Urinary bladder (tissue), 3 donors: ENCODE measurements at regions not wholly inside any gene's neighbourhood (a gene's known extent, or its start where the extent isn't known, plus 50 kb on each side); places are given as distances from the start of the nearest gene placed in this dataset.

Source experiments
- DNase-seq: peaks from one replicate; pipeline ENCODE4 v3.0.0-alpha.2; 2015; ENCODE audit errors: extremely low spot score
- H3K27ac ChIP-seq: one replicate; pipeline ENCODE4 v1.5.1; 2013; ENCODE audit warnings: low read depth, mild to moderate bottlenecking, moderate library complexity
- H3K36me3 ChIP-seq: one replicate; pipeline ENCODE4 v1.6.1; 2013; ENCODE audit warnings: mild to moderate bottlenecking, moderate library complexity; ENCODE audit not compliant: insufficient read depth
- H3K4me1 ChIP-seq: one replicate; pipeline ENCODE4 v1.6.1; 2013; ENCODE audit warnings: mild to moderate bottlenecking, moderate library complexity; ENCODE audit not compliant: insufficient read depth
- H3K4me3 ChIP-seq: one replicate; pipeline ENCODE4 v1.5.1; 2013; ENCODE audit warnings: low read depth, low read length
- WGBS: extraction: QIAGEN DNeasy Blood & Tissue Kit; methylation state at CpG from one replicate; pipeline ENCODE4 v1.1.7; 2013; 5-methylcytosine and 5-hydroxymethylcytosine counted together
- donor health status: healthy with polysubstance abuse.
- donor health status: healthy.

DNA sequence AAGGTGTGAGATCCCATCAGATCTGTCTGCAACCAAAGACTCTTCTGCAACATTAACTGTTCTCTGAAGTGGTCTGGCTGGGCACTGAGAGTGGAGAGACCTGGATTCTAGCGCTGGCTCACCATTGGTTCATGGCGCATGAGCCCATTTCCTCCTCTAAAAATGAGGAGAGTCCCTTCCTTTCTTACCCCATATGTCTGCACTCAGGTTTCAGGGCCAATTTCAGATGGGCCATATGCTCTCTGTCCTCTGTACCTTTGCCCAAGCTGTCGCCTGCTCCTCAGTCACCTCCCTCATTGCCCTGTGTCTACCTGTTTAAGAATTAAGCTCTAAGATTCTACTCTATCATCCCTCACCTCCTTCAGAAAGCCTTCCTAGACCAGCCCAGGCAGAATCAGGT lies 484.7 kb downstream of the INSC start:
- H3K27ac ChIP-seq: no peak overlapping the region
- no peaks in the 10 kb centered on the region for H3K4me1 ChIP-seq
- H3K36me3 ChIP-seq: no peaks in the 10 kb centered on the region
- DNase-seq: no peak
- H3K4me3 ChIP-seq: no peak overlapping the region
- WGBS: 99% methylated on average over 3 of the region's 3 CpGs

GRCh38 chr11:15602047-15602446 lies 487.3 kb downstream of the INSC start:
- Histone ChIP-seq H3K27ac (no peak overlapping the region), H3K36me3 (no peaks in the 10 kb centered on the region), H3K4me3 (no peak overlapping the region), H3K4me1 (no peaks in the 10 kb centered on the region)
- no peak for DNase-seq
- WGBS: 90% methylated on average over 3 of the region's 3 CpGs

- Histone ChIP-seq H3K27ac (no peak overlapping the region), H3K4me1 (no peaks in the 10 kb centered on the region), H3K36me3 (no peaks in the 10 kb centered on the region), H3K4me3 (no peak overlapping the region)
- DNase-seq: peak; percentile 68
- WGBS: 39% methylated on average over 6 of the region's 6 CpGs
These were observed 488.3 kb downstream of the INSC start for GRCh38 chr11:15602785-15603567.

DNA sequence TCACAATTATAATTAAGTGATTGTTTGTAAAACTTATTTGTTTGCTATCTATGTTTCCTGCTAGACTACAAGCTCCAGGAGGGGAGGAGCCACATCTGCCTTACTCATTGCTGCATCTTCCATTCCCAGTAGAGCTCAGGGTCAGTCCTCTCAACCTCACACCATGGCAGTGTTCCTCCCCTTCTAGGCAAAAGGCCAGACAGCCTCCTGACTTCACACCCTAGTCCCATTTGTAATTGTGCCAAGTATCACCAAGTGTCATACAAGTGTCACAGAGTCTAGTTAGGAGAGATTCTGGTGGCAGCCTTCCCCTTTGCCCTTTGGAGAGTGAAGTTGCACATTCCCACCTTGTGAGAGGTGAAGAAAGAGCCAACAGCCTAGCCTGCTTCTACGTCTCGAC lies 490.4 kb downstream of the INSC start:
- DNase-seq: no peak
- Histone ChIP-seq H3K36me3 (no peaks in the 10 kb centered on the region), H3K4me3 (no peak overlapping the region), H3K4me1 (no peaks in the 10 kb centered on the region), H3K27ac (no peak overlapping the region)
- 98% methylated on average over 2 of the region's 2 CpGs for WGBS

DNA sequence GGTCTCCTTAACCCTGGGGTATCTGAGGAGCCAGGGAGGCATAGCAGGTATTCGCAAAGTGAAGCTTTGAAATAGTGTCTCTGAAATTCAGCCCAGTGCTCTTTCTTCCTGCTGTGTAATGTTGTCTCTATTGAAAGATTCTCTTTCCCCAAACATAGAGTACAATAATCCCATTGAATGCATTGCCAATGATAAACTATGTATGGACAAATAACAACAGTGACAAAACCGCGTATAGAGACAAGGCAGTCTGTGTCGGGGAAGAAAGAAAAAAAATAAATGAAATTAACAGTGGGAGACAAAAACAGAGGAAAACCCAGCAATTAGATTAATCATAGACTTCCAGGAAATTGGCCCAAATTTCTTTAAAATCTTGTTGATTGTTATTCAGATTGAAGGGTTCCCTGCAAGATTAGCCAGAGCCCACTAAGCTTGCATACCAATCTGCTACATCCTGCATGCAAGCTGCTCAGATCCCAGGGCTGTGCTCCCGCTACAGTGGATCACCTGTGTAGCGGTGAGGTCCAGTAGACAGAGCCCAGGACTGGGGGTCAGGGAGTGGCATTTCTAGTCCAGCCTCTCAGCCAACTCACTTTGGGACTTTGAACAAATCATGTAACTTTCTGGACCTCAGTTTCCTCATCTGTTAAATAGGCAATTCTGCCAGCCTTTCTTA lies 492.8 kb downstream of the INSC start:
- no peak for DNase-seq
- H3K36me3 ChIP-seq: no peaks in the 10 kb centered on the region
- H3K4me1 ChIP-seq: no peaks in the 10 kb centered on the region
- WGBS: 89% methylated on average over 6 of the region's 6 CpGs
- H3K4me3 ChIP-seq: no peak overlapping the region
- H3K27ac ChIP-seq: no peak overlapping the region

DNA sequence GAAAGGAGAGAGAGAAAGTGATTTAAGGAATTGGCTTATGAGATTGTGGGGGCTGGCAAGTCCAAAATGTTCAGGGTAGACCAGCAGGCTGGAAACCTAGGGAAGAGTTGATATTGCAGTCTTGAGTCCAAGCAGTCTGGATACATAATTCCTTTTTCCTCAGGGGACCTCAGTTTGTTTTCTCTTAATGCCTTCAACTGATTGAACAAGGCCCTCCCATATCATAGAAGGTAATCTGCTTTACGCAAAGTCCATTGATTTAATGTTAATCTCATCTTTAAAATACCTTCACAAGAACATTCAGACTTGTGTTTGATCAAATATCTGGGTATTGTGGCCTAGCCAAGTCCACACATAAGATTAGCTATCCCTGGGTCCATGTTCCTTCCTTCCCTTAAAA lies 494.7 kb downstream of the INSC start:
- Histone ChIP-seq H3K36me3 (no peaks in the 10 kb centered on the region), H3K4me1 (no peaks in the 10 kb centered on the region), H3K4me3 (no peak overlapping the region), H3K27ac (no peak overlapping the region)
- DNase-seq: no peak
- 99% methylated on average over 1 of the region's 1 CpG for WGBS

GRCh38 chr11:15610881-15611280 lies 496.2 kb downstream of the INSC start:
- Histone ChIP-seq H3K36me3 (no peaks in the 10 kb centered on the region), H3K27ac (no peak overlapping the region), H3K4me3 (no peak overlapping the region), H3K4me1 (no peaks in the 10 kb centered on the region)
- no peak for DNase-seq
- 63% methylated on average over 5 of the region's 5 CpGs for WGBS

DNA sequence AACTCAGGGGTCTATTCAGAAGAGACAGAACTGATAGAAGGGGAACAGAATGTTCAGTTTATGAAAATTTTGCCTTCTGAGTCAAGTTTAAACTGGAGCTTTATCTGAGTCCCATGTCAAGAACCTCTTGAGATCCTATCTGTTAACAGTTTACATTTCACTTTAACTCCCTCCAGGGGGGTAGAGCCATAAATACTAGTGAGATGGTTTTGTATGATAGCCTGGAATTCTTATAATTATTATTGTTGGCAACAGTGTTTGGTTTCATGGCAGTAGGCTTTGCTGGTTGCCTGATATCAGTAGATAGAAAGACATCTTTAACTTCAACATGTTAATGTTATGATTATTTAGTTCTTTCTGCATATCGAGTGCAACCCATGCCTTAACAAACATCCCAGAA lies 498.5 kb downstream of the INSC start:
- H3K4me3 ChIP-seq: no peak overlapping the region
- 29% methylated on average over 1 of the region's 1 CpG for WGBS
- no peak overlapping the region for H3K27ac ChIP-seq
- no peak for DNase-seq
- no peaks in the 10 kb centered on the region for H3K36me3 ChIP-seq
- H3K4me1 ChIP-seq: no peaks in the 10 kb centered on the region

GRCh38 chr11:15613789-15614188 lies 499.1 kb downstream of the INSC start:
- H3K27ac ChIP-seq: no peak overlapping the region
- H3K36me3 ChIP-seq: no peaks in the 10 kb centered on the region
- 35% methylated on average over 1 of the region's 1 CpG for whole genome bisulfite sequencing
- no peaks in the 10 kb centered on the region for H3K4me1 ChIP-seq
- no peak for DNase-seq
- H3K4me3 ChIP-seq: no peak overlapping the region

DNA sequence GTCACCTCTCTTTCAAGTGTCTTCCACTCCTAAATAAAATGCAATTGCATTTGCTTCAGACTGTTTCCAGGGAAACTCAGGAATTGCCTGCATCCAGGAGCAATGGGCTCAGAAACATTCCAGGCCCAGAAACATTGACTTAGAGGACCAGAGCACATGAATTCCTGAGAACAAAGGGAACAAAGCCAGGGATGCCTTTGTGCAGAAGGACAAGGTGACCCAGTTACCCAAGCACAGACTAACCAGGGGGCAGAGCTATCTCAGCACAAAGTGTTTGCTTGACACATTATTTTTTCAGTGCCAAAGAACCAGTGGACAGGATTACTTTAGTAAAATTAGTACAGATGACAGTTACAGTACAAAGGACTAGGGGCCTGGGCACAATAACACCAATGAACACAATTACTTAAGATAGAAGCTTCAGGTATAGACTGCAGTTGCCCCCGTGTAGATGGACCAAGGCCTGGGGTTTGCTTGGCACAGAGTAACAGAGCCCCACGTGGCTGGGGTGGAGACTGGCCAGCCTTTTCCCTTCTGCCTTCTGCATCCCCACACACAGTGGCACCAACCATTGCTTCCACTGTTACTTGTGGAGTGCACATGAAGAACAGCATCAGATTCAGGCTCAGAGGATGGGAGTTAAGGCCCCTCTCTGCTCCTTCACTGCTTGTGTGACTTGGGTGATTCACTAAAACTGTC lies 500.8 kb downstream of the INSC start:
- Histone ChIP-seq H3K36me3 (no peaks in the 10 kb centered on the region), H3K4me1 (no peaks in the 10 kb centered on the region), H3K27ac (no peak overlapping the region), H3K4me3 (no peak overlapping the region)
- WGBS: 74% methylated on average over 2 of the region's 2 CpGs
- no peak for DNase-seq

- 92% methylated on average over 13 of the region's 13 CpGs for WGBS
- Histone ChIP-seq H3K4me1 (no peaks in the 10 kb centered on the region), H3K36me3 (no peaks in the 10 kb centered on the region), H3K4me3 (no peak overlapping the region), H3K27ac (no peak overlapping the region)
- no peak for DNase-seq
These were observed 501.7 kb downstream of the INSC start for GRCh38 chr11:15616130-15617105.

DNA sequence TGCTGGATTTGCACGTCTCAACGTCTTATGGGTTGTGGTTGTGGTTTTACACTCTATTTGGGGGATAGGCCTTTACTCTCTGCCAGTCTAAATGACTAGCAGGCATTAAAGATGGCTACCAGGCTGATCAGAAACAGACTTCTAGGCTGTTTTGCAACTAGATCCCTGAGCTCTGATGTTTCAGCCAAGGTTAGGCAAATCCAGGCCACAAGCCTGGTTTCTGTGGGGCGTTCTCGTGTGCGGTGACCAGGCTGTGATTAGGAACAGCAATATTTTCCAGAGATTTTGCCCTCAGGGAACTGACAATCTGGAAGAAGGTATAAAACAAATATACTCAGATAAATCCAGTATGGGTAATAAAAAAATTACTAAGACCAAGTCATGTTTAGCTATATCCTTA lies 502.4 kb downstream of the INSC start:
- Histone ChIP-seq H3K4me3 (no peak overlapping the region), H3K4me1 (no peaks in the 10 kb centered on the region), H3K36me3 (no peaks in the 10 kb centered on the region), H3K27ac (no peak overlapping the region)
- no peak for DNase-seq
- 97% methylated on average over 5 of the region's 5 CpGs for WGBS

- Histone ChIP-seq H3K4me3 (no peak overlapping the region), H3K27ac (no peak overlapping the region), H3K4me1 (no peaks in the 10 kb centered on the region), H3K36me3 (no peaks in the 10 kb centered on the region)
- no peak for DNase-seq
- WGBS: 80% methylated on average over 2 of the region's 2 CpGs
These were observed 503.9 kb downstream of the INSC start for GRCh38 chr11:15618583-15619032.
